ENCODE measurements at regions not wholly inside any gene's neighbourhood (a gene's known extent, or its start where the extent isn't known, plus 50 kb on each side); places are given as distances from the start of the nearest gene placed in this dataset.
"Not testable (repeated sequence)": the region's sequence is repeated elsewhere in the genome, so short reads cannot be mapped to it uniquely, and the experiment has no call there.

DNA sequence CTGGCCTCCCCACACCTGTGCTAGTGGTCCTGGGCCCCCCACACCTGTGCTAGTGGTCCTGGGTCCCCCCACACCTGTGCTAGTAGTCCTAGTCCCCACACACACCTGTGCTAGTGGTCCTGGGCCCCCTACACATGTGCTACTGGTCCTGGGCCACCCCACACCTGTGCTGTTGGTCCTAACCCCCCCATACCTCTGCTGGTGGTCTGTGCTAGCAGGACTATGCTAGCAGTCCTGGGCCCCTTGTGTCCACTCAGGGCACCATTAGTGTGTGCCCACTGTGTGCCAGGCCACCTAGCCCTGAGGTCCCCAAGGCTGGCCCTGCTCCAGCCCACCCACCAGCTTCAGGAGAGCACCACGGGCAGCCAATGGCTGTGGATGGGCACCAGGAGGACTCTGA, 558.2 kb upstream of the SALL3 start:
- no peak for DNase-seq

DNA sequence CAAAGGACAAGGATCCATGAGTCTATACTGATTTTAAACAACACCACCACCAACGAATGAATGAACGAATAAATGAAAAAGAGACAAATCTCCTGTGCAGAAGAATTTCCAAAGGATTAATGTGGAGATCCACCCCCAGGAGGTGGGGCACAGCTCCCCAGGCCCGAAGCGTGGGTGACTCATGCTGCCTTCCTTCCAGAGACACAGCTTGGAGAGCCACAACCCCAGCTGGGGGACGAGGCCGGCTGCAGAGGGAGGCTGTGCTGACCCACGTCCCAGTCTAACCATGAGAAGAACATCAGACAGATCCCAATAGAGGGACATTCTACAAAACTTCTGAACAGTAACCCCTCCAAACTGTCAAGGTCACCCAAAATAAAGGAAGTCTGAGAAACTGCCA, 557.3 kb upstream of the SALL3 start:
- DNase-seq = no peak

DNA sequence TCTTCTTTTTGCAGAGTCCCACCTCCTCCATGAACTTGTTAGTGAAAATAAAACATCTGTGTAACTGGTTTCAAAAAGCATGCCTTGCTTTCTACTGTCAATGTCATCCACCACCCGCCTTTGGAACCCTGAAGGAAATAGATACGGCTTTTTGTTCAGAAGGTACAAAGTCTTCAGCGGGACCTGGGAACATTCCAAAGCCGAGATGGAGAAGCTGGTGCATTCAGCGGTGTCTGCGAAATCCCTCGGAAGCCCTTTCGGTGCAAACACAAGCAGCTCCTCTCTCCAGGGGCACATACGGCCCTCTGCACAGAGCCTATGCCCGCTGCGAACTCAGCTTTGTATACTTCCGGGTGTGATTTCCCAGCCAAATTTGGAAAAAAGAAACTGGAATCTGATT, 555.8 kb upstream of the SALL3 start:
- no peak for DNase-seq

DNA sequence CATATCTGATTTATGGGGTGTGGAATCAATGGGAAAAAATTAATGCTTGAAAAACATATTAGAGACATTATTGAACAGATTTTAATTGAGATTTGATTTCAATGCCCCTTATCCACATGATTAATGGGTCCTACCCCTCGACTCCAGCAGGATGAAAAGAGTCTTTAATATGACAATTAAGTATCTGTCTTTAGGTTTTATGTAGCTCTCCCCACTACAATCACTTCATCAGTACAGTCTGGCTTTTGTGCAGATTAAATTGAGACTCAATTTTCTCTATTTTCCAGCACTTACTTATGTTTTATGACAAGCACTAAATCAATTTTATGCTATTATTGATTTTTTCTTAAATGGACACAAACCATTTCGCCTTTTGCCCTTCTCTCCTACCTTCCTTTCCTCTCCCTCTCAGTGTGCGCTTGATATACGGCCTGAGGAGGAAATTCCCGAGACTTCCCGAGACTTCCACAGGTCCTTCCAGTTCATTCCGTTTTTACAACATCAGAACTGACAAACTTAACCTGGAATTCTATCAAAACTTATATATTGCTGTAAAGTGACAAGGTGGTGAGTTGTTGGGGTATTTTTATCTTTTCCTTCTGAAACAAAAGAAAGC, 555.1 kb upstream of the SALL3 start:
- DNase-seq = no peak

DNA sequence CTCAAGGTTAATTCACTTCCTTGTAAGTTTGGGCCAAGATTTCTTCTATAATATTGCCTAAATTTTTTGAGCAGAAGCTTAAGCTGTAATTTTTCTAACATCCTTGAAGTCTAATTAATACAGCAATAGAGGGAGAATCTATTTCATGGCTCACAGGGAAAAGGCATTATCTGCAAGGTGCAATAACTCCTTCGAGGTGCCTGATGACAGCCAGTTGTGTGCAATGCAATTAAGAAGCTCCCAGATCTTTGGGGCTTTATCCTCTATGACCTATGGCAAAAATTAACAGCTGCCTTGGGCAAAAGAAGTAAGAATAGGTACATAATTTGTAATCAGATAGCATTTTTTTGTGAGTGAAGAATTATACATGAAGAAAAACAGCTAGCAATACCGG, 554.6 kb upstream of the SALL3 start:
- no peak for DNase-seq

DNA sequence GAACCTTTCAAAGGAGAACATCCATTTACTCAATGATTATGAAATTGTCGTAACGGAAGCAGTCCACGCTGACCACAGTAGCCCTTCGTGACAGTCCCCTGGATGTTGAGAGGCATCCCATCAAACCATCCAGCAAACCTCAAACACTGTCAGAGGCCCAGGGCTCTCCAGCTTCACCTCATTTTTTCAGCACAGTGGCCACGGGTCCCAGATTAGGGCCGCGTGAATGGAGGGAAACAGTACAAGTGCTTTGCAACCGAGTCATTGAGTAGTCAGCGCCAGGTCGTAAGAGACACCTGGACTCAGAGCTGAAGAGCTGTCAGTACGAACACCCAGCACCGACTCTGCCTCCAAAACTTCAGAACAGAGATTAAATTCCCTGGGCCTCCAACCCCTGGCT, 552.5 kb upstream of the SALL3 start:
- no peak for DNase-seq

DNA sequence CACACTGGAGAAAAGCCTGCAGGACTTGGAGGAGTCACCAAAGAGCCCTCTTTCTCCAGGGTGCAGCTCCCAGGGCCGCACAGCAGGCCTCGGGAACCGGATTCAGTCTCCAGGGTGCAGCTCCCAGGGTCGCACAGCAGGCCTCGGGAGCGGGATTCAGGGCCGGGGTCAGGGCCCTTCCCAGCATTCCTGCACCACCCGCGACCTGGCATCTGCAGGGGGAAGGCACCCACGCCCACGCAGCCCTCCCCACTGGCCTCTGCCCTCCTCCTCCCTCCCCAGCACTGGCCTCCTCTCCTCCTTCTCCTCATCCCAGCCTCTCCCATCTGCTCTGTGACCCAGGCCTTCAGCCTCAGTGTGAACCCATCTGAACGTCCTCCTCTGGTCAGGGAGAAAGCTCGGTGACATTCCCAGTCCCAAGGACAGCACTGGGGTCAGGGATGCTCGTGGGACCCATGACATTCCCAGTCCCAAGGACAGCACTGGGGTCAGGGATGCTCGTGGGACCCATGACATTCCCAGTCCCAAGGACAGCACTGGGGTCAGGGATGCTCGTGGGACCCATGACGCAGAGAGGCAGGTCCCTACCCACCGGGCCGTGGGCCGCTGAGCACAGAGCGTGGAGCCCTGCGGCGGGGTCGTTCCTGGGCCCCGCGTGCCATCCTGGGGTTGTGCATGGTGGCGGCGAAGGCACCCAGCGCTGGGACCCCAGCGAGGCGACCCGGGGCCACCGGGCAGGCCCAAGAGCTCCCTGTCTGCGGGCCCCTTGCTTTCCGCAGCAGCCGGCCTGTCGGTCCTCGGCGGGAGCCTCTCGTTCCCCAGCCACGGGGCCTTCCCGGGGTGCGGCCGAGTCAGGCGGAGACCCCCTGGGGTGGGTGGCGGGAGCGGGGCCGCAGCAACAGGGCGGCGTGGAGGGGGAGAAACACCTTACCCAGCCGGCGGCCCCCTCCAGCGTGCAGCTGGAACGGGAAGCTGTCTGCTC, 550.2 kb upstream of the SALL3 start:
- no peak for DNase-seq

DNA sequence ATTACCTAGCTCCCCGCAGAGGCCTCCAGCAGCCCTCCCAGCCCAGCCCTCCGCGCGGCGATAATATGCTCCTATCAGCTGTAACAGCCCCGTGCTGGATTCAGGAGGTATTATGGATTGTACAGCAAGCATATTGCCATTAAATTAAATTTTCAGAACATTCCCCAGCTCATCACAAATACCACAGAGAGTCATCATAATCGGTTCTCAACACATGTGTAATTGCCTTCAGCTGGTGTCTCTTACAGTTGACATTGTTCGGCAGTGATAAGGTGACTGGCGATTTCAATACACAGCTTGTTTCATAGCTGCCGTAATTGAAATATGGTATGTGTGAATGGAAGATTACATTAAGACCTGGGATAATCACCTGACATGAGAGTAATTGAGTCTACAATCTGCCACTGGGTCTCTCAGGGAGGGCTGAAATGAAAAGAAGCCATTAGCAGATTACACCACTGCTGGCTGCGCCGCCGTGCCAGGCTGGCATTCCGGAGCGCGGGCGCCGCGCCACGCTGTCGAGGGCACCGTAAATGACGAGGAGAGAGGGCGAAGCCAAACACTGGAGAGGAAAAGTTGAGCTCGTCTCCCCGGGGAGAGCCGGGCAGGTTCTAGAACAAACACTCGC, 549.4 kb upstream of the SALL3 start:
- DNase-seq = no peak

DNA sequence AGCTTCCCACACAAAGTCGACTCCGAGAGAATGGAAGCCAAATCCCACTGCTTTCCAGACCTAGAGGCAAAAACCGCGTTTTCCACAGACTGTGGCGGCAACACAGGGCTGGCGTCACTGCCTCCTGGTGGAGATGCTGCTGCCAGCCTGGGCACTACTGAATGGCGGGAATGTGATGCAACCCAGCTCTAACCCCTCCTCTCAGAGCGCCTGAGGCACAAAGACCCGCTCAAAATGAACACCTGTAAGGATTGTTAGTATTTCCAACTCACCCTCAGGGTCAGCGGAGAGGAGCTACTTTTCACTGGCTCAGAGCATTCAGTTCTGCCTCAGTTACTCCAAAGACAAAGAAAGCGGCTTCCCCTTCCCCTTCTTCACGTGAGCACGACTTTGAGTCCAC, 548.0 kb upstream of the SALL3 start:
- no peak for DNase-seq

DNA sequence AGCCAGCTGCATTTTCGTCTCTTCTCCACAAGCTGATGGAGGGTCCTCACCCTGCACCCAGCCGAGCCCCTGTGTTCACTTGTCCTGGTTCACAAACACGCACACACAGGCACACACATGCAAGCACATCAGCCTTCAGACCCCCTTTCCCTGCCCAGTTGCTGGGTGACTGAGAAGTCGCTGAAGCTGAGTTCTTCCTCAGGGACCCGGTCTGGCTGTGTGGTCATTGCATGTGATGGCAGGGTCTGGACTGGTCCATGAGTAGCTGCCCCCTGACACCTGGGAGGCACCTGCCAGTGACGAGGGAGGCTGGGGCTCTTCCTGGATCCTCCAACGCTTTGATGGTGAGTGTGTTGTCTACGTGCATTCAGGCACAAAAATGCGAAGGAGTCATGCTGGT, 546.1 kb upstream of the SALL3 start:
- no peak for DNase-seq

DNA sequence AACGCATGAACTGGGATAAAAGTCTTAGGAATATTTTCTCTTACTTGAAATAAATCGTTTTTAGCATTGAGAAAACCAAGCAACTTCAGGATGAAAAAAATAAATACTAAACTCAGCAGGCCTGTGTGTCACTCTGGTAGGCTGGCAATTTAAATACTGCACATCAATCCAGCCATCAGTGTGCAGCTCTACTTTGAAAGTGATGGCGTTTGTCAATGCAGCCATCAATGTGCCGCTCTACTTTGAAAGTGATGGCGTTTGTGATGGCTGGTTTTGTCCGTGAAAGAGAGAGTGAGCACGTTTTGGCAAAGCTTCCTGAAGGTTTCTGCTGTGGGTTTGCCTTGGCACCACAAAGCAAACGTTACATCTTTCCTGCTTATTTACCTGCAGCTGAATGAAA, 543.5 kb upstream of the SALL3 start:
- no peak for DNase-seq

DNA sequence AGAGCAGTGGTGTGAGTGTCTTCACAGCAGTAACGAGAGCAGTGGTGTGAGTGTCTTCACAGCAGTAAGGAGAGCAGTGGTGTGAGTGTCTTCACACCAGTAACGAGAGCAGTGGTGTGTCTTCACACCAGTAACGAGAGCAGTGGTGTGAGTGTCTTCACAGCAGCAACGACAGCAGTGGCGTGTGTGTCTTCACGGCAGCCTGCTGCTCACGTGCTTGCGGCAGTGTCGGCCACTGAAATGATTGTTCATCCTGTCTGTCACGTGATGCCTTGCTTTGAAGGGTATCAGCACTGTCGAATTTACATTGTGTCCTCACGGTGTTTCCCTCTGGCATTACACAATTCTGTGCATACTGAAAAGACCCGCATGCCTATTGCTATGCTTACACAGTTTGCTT, 541.4 kb upstream of the SALL3 start:
- not testable (repeated sequence) for DNase-seq

DNA sequence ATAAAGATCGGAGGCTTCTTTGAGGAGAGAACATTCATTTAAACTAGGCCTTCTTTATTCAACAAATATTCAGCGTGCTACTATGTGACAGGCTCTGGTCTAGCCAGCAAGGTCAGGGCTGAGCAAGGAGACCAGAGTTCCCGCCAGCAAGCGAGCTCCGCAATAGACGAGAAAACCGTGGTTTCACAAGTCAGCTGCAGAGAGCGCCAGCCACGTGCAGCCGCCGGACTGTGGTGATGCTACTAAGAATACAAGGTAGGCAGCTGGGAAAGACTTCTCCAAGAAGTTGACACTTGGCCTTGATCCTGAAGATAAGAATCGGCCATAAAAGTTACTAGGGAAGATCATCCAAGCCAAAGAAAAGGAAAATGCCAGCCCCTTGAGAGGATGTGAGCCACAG, 533.7 kb upstream of the SALL3 start:
- no peak for DNase-seq

DNA sequence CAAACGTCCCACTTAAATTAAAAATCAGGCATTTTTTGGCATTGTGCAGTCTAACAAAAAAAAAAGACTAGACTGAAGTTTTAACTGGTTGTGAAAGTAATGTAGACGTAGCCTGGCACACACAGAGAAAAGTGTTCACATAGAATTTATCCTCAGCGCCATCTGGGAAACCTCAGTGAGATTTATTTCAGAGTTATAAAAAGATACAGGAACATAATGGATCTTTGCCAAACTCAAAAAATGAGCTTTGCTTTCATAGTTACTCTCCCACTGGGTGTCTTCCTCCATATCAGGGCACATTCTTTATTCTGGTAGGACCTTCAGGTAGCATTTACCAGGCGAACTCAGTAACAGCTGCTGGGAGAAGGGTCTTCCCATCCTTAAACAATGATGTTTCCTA, 532.4 kb upstream of the SALL3 start:
- no peak for DNase-seq

DNA sequence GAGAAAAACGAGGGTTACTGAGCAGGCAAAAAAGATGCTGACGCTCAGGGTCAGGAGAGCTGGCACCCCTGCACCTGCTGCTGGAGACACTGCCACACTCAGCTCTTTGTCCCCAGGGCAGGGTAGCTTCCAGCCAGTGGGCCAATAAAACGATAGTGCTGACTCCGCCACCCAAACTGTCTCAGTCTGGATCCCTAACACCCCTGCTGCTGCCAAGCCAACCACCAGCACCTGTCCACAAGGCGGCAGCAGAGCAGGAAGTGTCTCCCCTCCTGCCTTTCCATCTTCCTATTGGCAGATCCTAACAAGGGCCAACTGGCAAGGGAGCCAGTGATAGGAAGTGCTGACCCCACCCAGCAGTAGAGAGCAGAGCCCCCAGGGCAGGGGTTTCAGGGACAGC, 531.5 kb upstream of the SALL3 start:
- DNase-seq = no peak

DNA sequence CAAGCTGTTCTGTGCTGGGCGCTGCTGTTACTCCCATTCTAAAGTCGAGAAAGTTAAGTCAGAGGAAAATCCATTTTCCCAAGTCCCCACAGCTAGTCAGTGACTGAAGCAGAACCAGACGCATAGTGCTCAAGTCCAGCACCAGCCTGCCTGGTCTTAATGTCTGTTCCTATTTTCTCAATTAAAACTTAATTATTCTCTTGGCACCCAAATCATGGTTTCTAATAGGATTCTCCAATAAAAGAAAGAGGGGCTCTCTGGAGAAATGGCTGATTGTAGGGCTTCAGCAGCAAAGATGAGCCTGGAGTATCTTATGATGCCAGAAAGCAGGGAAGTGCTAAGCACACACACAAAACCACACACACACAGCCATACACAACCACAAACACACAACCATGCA, 531.0 kb upstream of the SALL3 start:
- no peak for DNase-seq

DNA sequence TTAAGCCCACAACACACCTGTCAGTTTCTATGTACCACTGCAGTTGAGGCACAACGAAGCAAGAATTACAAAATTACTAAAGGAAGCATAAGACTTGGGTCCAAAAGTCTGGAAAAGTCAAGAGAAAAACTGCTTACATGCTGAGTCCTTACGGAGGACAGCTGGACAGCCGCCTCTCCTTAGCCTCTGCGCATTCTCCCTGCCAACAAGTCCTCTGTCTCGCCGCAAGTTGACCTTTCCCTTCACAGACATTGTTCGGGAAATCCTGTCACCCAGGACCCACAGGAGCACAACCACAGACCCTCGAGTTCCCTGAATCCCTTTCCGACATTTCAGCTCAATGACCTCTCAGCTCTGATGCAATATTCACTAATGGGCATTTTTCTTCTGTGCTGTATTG, 525.4 kb upstream of the SALL3 start:
- DNase-seq = no peak

DNA sequence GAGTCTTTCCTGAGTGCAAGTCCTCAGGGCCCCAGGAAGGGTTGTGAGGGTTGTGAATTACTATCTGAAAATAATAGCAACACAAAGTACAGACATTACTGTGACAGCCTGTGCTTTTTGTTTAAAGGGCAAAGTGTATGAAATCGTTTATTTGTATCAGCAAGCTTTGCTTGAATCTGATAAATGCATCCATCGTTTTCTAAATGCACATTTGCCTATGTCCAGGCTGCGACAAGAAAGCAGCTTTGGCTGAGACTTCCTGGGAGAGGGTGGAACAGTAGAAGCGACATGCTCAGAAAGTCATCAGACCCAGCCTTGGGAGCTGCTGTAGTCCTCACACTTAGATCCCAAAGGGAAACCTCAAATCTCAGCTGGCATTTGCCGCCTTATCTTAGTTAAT, 524.2 kb upstream of the SALL3 start:
- no peak for DNase-seq

DNA sequence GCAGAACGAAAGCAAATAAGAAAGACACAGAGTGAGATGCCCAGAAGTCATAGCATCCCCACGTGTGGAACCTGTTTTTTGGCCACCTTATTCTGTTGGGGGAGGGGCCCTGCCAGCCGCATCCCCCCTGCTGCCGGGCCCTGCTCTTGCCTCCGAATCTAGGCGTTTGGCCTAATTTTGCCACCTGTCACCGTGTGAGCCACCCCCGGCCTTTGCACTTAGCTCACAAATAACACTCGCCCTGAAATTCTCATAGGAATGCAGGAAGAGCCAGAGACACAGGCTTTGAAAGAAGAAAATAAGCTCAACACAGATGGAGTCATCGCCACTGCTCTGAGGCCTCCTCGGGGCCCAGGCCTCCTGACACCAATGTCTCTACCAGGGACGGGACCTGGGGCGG, 522.6 kb upstream of the SALL3 start:
- no peak for DNase-seq

DNA sequence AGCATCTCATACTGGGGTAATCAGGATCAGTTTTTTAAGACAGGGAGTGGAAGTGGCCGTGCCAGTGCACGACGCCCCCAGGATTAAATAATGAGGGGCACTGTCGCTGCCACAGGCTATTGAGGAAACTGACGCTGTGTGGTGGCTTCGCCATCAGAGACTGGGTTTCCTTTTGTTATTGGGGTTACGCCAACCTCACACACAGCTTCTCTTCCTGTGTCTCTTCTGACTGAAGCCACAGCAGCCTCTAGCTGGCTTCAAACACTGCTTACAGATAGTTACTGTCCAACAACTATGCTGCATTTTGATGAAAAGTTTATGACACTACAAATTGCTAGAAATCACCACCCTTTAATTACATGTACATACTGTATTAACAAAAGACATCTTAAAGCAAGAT, 521.9 kb upstream of the SALL3 start:
- DNase-seq = no peak

DNA sequence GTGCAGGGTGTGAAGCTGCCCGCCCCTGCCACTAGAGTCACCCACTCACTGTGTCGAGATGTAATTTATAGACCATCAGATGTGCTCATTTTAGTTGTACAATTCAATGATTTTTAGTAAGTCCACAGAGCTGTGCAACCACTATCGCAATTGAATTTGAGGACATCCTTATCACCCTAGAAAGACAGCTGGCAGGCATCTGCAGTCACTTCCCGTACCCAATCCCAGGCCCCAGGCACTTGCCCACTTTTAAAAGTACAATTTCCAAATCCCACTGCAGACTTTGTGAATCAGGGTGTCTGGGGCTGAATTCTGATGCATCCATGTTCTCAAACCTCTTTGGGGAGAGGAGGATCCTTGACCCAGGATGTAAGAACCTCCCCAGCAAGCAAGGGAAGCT, 521.3 kb upstream of the SALL3 start:
- DNase-seq = no peak

DNA sequence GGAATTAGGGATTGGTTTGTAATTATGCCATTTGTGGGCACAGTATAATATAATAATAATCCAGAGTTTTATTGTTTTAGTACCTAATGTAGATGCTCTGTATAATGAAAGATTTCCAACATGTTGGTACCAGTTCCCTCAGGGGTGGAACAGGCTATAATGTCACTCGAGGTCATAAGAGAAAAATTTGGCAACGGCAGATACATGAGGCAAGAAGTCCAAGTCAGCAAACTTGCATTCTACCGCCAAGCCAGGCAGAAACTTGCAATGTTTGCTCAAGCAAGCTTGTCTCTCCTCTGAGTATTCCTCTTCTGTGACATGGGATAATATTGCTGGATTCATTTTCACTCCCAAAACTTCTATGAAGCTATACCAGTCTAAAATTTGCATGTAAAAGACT, 520.0 kb upstream of the SALL3 start:
- DNase-seq = no peak

DNA sequence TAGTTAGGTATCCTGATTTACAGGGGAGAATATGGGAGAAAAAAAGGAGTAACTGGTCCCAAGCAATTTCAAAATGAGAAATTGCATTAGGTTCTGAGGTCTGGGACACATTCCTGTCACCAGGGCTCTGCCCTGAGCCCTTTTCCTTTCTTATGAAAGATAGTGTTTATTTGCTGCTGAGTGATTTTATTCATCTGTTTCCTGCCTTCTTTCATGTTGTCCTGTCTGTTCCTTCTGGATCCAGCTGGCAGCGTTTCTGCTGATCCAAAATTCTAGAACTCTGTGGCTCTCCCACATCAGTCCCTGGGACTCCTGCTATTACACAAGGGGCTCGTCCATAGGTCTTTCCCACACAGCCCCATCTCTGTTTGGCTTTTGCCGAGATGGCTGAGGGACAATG, 519.1 kb upstream of the SALL3 start:
- no peak for DNase-seq

DNA sequence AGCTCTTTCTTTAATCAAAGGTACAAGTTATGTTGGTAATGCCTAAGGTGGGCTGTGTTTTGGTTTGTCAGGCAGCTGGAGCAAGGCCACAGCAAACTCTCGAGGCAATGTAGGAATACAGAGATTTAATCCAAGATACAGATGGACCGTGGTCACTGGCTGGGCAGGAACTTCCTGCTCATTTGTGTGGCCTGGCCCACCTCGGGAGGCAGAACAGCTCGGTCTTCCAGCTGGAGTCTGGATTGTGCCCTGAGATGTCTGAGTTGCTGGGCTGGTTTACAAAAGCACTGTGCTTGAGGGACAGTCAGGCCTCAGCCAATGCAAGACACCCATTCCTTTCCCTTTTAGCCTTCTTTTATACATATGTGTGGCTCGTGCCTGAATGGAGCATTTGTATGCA, 506.1 kb upstream of the SALL3 start:
- DNase-seq = no peak

All from skin of body (tissue), 1 donor.